Endodermal cell (in vitro differentiated cells): ENCODE measurements at regions not wholly inside any gene's neighbourhood (a gene's known extent, or its start where the extent isn't known, plus 50 kb on each side); places are given as distances from the start of the nearest gene placed in this dataset.

Experiments used
- DNase-seq: peaks from one replicate; pipeline ENCODE4 v3.0.0-alpha.2; 2017
- H3K27ac ChIP-seq: 2 replicates; pipeline ENCODE4 v1.5.1; 2013; ENCODE audit warnings: mild to moderate bottlenecking, low read depth, low read length, moderate library complexity
- H3K27me3 ChIP-seq: 2 replicates; pipeline ENCODE4 v1.6.1; 2013; ENCODE audit warnings: mild to moderate bottlenecking, low read length, moderate library complexity; ENCODE audit not compliant: insufficient read depth, control insufficient read depth, poor library complexity, severe bottlenecking
- H3K36me3 ChIP-seq: 2 replicates; pipeline ENCODE4 v1.7.0; 2013; ENCODE audit warnings: mild to moderate bottlenecking, low read length, moderate library complexity; ENCODE audit not compliant: control insufficient read depth, insufficient read depth
- H3K4me1 ChIP-seq: one replicate; pipeline ENCODE4 v1.7.0; 2013; ENCODE audit warnings: low read length; ENCODE audit not compliant: control insufficient read depth, insufficient read depth
- H3K4me3 ChIP-seq: 2 replicates; pipeline ENCODE4 v1.5.1; 2013; ENCODE audit warnings: mild to moderate bottlenecking, low read length, moderate library complexity
- H3K9ac ChIP-seq: 2 replicates; pipeline ENCODE4 v1.6.1; 2013; ENCODE audit warnings: mild to moderate bottlenecking, low read length, moderate library complexity; ENCODE audit not compliant: poor library complexity, severe bottlenecking; ENCODE audit errors: extremely low read depth
- H3K9me3 ChIP-seq: 2 replicates; pipeline ENCODE4 v1.6.1; 2013; ENCODE audit warnings: mild to moderate bottlenecking, low read length, moderate library complexity; ENCODE audit not compliant: control insufficient read depth
- H3K27ac Mint-ChIP-seq: 2 replicates; pipeline ENCODE4 v1.8.0; 2020; ENCODE audit warnings: mixed read lengths
- H3K27me3 Mint-ChIP-seq: 2 replicates; pipeline ENCODE4 v1.8.0; 2021; ENCODE audit warnings: mild to moderate bottlenecking, mixed read lengths; ENCODE audit not compliant: insufficient read depth
- H3K36me3 Mint-ChIP-seq: 2 replicates; pipeline ENCODE4 v1.8.0; 2020; ENCODE audit warnings: low read depth, mixed read lengths
- H3K4me1 Mint-ChIP-seq: 2 replicates; pipeline ENCODE4 v1.8.0; 2020; ENCODE audit warnings: mixed read lengths
- H3K4me3 Mint-ChIP-seq: 2 replicates; pipeline ENCODE4 v1.8.0; 2020; ENCODE audit warnings: mild to moderate bottlenecking, moderate library complexity, mixed read lengths
- H3K9me3 Mint-ChIP-seq: 2 replicates; pipeline ENCODE4 v1.8.0; 2020; ENCODE audit warnings: mild to moderate bottlenecking, mixed read lengths
- WGBS, 2 experiments: methylation state at CpG; one replicate each; pipeline versions ENCODE4 v1.1.5 to v1.1.7; 2013; ENCODE audit warnings: missing lambda C conversion rate in 2 of 2, mixed read lengths in 1 of 2; ENCODE audit not compliant: insufficient coverage in 1 of 2, insufficient read length in 1 of 2; 5-methylcytosine and 5-hydroxymethylcytosine counted together
- TF ChIP-seq, protein P1 (sequence below): fragments of 200-600 bp; sonication (generic); conservative IDR thresholded peaks from 2 replicates; pipeline ENCODE4 v1.5.0; 2021; ENCODE audit warnings: antibody characterized with exemption, mild to moderate bottlenecking

DNA sequence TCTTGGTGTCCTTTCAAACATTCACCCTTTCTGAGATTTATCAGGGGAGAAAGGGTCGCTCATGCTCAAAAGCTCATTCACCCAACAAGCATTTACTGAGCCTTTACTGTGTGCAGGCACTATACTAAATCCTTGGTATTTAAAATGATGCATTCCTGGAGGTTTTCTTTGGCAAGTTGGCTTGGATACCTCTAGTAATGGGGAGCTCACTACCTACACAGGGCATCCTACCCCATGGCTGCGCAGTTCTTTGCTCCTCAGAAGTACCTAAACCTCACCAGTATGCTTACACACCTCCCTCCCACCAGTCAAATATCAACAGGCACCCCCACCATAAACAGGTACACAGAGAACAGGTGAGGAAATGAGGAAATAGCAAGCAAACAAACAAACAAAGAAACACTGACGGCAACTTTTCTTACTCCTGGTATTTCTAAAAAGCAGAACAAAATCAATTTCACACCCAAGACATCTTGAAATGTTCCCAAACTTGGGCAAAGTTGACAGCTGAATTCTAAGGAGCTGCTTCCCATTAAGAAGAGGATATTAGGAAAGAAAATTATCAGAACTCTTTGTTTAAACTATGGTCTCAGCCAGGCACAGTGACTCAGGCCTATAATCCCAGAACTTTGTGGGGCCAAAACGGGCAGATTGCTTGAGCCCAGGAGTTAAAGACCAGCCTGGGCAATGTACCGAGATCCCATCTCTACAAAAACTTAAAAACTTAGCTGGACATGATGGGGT lies 104.8 kb downstream of the PSMG1 start:
- Mint-ChIP-seq H3K4me1 (peaks cover 2% of the 10 kb centered on the region), H3K27me3 (no peaks in the 10 kb centered on the region), H3K36me3 (peaks cover 2% of the 10 kb centered on the region), H3K27ac (no peak overlapping the region), H3K4me3 (no peak overlapping the region), H3K9me3 (peaks cover 36% of the 10 kb centered on the region)
- no peaks in the 10 kb centered on the region for H3K4me1 ChIP-seq
- no peak overlapping the region for H3K9ac ChIP-seq
- no peak overlapping the region for H3K27ac ChIP-seq
- 94 to 100% methylated on average over 2 to 5 of the region's 5 CpGs for WGBS, 2 experiments
- no peaks in the 10 kb centered on the region for H3K36me3 ChIP-seq
- TF ChIP-seq, protein P1, sequence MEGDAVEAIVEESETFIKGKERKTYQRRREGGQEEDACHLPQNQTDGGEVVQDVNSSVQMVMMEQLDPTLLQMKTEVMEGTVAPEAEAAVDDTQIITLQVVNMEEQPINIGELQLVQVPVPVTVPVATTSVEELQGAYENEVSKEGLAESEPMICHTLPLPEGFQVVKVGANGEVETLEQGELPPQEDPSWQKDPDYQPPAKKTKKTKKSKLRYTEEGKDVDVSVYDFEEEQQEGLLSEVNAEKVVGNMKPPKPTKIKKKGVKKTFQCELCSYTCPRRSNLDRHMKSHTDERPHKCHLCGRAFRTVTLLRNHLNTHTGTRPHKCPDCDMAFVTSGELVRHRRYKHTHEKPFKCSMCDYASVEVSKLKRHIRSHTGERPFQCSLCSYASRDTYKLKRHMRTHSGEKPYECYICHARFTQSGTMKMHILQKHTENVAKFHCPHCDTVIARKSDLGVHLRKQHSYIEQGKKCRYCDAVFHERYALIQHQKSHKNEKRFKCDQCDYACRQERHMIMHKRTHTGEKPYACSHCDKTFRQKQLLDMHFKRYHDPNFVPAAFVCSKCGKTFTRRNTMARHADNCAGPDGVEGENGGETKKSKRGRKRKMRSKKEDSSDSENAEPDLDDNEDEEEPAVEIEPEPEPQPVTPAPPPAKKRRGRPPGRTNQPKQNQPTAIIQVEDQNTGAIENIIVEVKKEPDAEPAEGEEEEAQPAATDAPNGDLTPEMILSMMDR: no peak
- H3K4me3 ChIP-seq: no peak overlapping the region
- peaks cover 25% of the 10 kb centered on the region for H3K9me3 ChIP-seq
- no peak for DNase-seq
- H3K27me3 ChIP-seq: no peaks in the 10 kb centered on the region

DNA sequence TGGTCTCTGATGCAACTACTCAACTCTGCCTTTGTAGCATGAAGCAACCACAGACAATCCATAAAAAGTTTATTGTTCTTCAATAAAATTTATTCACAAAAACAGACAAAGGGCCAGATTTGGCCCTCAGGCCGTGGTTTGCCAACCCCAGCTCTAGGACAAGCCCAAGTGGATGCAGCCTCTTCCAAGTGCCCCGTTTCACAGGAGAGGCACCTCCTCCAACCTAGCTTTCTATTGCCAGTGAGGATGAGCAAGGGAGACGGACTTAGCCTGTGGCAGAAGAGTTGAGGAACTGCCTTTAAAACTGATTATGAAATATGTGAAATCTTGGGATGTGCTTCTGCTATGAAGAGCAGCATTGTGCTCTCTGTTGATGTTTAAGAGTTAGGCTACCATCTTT lies 105.4 kb downstream of the PSMG1 start:
- Histone ChIP-seq H3K4me1 (no peaks in the 10 kb centered on the region), H3K9me3 (peaks cover 25% of the 10 kb centered on the region), H3K27me3 (no peaks in the 10 kb centered on the region), H3K27ac (no peak overlapping the region), H3K36me3 (no peaks in the 10 kb centered on the region), H3K9ac (no peak overlapping the region), H3K4me3 (no peak overlapping the region)
- Mint-ChIP-seq H3K4me1 (no peaks in the 10 kb centered on the region), H3K9me3 (peaks cover 36% of the 10 kb centered on the region), H3K4me3 (no peak overlapping the region), H3K27me3 (no peaks in the 10 kb centered on the region), H3K27ac (no peak overlapping the region), H3K36me3 (peaks cover 2% of the 10 kb centered on the region)
- TF ChIP-seq, protein P1: no peak
- DNase-seq: no peak
- 88 to 97% methylated on average over 3 of the region's 3 CpGs for WGBS, 2 experiments

DNA sequence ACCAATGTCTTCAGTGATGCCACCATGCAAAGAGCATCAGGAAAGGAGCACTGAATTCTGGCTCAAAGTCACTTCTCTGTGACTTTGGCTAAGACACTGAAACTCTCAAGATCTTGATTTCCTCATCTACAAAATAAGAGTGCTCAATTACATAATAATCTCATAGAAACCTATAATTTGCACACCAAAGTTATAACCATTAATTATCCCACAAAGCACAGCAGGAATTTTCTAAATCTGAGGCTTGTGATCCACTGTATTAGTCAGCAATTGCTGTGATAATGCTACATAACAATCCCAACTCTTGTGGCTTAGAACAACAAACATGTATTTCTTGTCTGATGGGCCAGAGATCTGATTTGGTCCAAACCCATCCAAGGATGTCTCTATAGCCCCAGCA lies 108.7 kb downstream of the PSMG1 start:
- Histone ChIP-seq H3K4me3 (peak overlapping the region; percentile 33), H3K27ac (no peak overlapping the region), H3K27me3 (no peaks in the 10 kb centered on the region), H3K4me1 (no peaks in the 10 kb centered on the region), H3K9ac (no peak overlapping the region), H3K9me3 (peaks cover 25% of the 10 kb centered on the region), H3K36me3 (no peaks in the 10 kb centered on the region)
- Mint-ChIP-seq H3K27me3 (no peaks in the 10 kb centered on the region), H3K27ac (no peak overlapping the region), H3K9me3 (peaks cover 42% of the 10 kb centered on the region), H3K36me3 (peaks cover 2% of the 10 kb centered on the region), H3K4me1 (peaks cover 15% of the 10 kb centered on the region), H3K4me3 (no peak overlapping the region)
- no peak for DNase-seq
- TF ChIP-seq, protein P1: no peak
